WTC11 (cell line): ENCODE measurements at regions not wholly inside any gene's neighbourhood (a gene's known extent, or its start where the extent isn't known, plus 50 kb on each side); places are given as distances from the start of the nearest gene placed in this dataset.

Experiments used
- ATAC-seq: fragments of 200-7000 bp; cut with Tn5 transposase; 2 replicates; pipeline ENCODE4 v1.10.0; 2021; ENCODE audit warnings: mild to moderate bottlenecking, moderate library complexity
- CTCF ChIA-PET: fragments of 300-600 bp; sonication (Branson Sonifier 250); formaldehyde crosslinking; loops from one replicate; lab custom pipeline; 2021; ENCODE audit warnings: antibody characterized with exemption; lab: Charles Lee
- POLR2A ChIA-PET: fragments of 350-600 bp; sonication (Branson Sonifier 250); formaldehyde crosslinking; loops from one replicate; lab custom pipeline; 2021; ENCODE audit warnings: antibody characterized with exemption; lab: Charles Lee
- DNase-seq: peaks from one replicate; pipeline ENCODE4 v3.0.0; 2021; ENCODE audit warnings: low spot score
- H3K27ac Mint-ChIP-seq: 2 replicates; pipeline ENCODE4 v1.8.0; 2021; ENCODE audit warnings: mixed read lengths
- H3K27me3 Mint-ChIP-seq: 2 replicates; pipeline ENCODE4 v1.8.0; 2021; ENCODE audit warnings: low read depth, mild to moderate bottlenecking, moderate library complexity, mixed read lengths
- H3K36me3 Mint-ChIP-seq: 2 replicates; pipeline ENCODE4 v1.8.0; 2021; ENCODE audit warnings: mixed read lengths
- H3K4me1 Mint-ChIP-seq: 2 replicates; pipeline ENCODE4 v1.8.0; 2022; ENCODE audit warnings: mixed read lengths
- H3K4me3 Mint-ChIP-seq: 2 replicates; pipeline ENCODE4 v1.8.0; 2021; ENCODE audit warnings: mild to moderate bottlenecking, moderate library complexity, mixed read lengths
- H3K9me3 Mint-ChIP-seq: 2 replicates; pipeline ENCODE4 v1.8.0; 2021; ENCODE audit warnings: mixed read lengths
- ATF3 ChIP-seq: sonication (generic); formaldehyde crosslinking; conservative IDR thresholded peaks from 2 replicates; pipeline ENCODE4 v1.8.1; 2022; ENCODE audit warnings: mild to moderate bottlenecking, missing genetic modification reagents
- CREB1 ChIP-seq: sonication (generic); formaldehyde crosslinking; IDR thresholded peaks from 2 replicates; pipeline ENCODE4 v1.8.0; 2023; ENCODE audit warnings: mild to moderate bottlenecking, missing genetic modification reagents
- E2F4 ChIP-seq: sonication (generic); formaldehyde crosslinking; IDR thresholded peaks from 2 replicates; pipeline ENCODE4 v1.8.1; 2022; ENCODE audit warnings: low read depth, mild to moderate bottlenecking, moderate library complexity, missing genetic modification reagents, borderline replicate concordance
- E2F5 ChIP-seq: sonication (generic); formaldehyde crosslinking; IDR thresholded peaks from 2 replicates; pipeline ENCODE4 v1.8.1; 2022; ENCODE audit warnings: mild to moderate bottlenecking, moderate library complexity, missing genetic modification reagents
- ETV6 ChIP-seq: sonication (generic); formaldehyde crosslinking; IDR thresholded peaks from 2 replicates; pipeline ENCODE4 v1.8.1; 2022; ENCODE audit warnings: mild to moderate bottlenecking, missing genetic modification reagents
- MAX ChIP-seq: sonication (generic); formaldehyde crosslinking; IDR thresholded peaks from 2 replicates; pipeline ENCODE4 v1.8.0; 2022; ENCODE audit warnings: mild to moderate bottlenecking, missing genetic modification reagents
- MXD4 ChIP-seq: fragments of 250-450 bp; sonication (Bioruptor Pico); IDR thresholded peaks from 2 replicates; pipeline ENCODE4 v1.8.0; 2021; ENCODE audit warnings: mild to moderate bottlenecking, moderate library complexity, borderline replicate concordance
- NFE2L1 ChIP-seq: sonication (generic); formaldehyde crosslinking; IDR thresholded peaks from 2 replicates; pipeline ENCODE4 v1.8.1; 2023; ENCODE audit warnings: missing genetic modification reagents
- OVOL2 ChIP-seq: fragments of 250-450 bp; sonication (Bioruptor Pico); IDR thresholded peaks from 2 replicates; pipeline ENCODE4 v1.9.0; 2021; ENCODE audit warnings: mild to moderate bottlenecking, borderline replicate concordance
- SMAD3 ChIP-seq: sonication (generic); formaldehyde crosslinking; IDR thresholded peaks from 2 replicates; pipeline ENCODE4 v1.8.0; 2022; ENCODE audit warnings: missing genetic modification reagents, mild to moderate bottlenecking, borderline replicate concordance
- SOX15 ChIP-seq: fragments of 250-450 bp; sonication (Bioruptor Pico); IDR thresholded peaks from 2 replicates; pipeline ENCODE4 v1.9.0; 2021; ENCODE audit warnings: mild to moderate bottlenecking
- SP1 ChIP-seq: sonication (generic); formaldehyde crosslinking; conservative IDR thresholded peaks from 2 replicates; pipeline ENCODE4 v1.8.1; 2022; ENCODE audit warnings: missing genetic modification reagents
- STAT6 ChIP-seq: sonication (generic); formaldehyde crosslinking; conservative IDR thresholded peaks from 2 replicates; pipeline ENCODE4 v1.8.1; 2023; ENCODE audit warnings: mild to moderate bottlenecking, low read depth, missing genetic modification reagents, moderate library complexity
- USF1 ChIP-seq: sonication (generic); formaldehyde crosslinking; IDR thresholded peaks from 2 replicates; pipeline ENCODE4 v1.8.0; 2022; ENCODE audit warnings: mild to moderate bottlenecking, missing genetic modification reagents
- ZBTB21 ChIP-seq: sonication (generic); formaldehyde crosslinking; IDR thresholded peaks from 2 replicates; pipeline ENCODE4 v1.8.1; 2023; ENCODE audit warnings: mild to moderate bottlenecking, missing genetic modification reagents, borderline replicate concordance
- ZNF138 ChIP-seq: sonication (generic); formaldehyde crosslinking; conservative IDR thresholded peaks from 2 replicates; pipeline ENCODE4 v1.8.1; 2022; ENCODE audit warnings: mild to moderate bottlenecking, moderate library complexity, missing genetic modification reagents
- ZNF317 ChIP-seq: sonication (generic); formaldehyde crosslinking; IDR thresholded peaks from 2 replicates; pipeline ENCODE4 v1.8.1; 2023; ENCODE audit warnings: low read depth, mild to moderate bottlenecking, moderate library complexity, missing genetic modification reagents, borderline replicate concordance
- ZNF396 ChIP-seq: fragments of 250-450 bp; sonication (Bioruptor Pico); IDR thresholded peaks from 2 replicates; pipeline ENCODE4 v1.8.0; 2021; ENCODE audit warnings: mild to moderate bottlenecking, moderate library complexity, borderline replicate concordance
- ZNF416 ChIP-seq: fragments of 250-450 bp; sonication (Bioruptor Pico); IDR thresholded peaks from 2 replicates; pipeline ENCODE4 v1.9.0; 2021; ENCODE audit warnings: mild to moderate bottlenecking, inconsistent platforms
- ZNF423 ChIP-seq: fragments of 250-450 bp; sonication (Bioruptor Pico); IDR thresholded peaks from 2 replicates; pipeline ENCODE4 v2.1.2; 2022; ENCODE audit warnings: mild to moderate bottlenecking, moderate library complexity
- ZNF671 ChIP-seq: fragments of 250-450 bp; sonication (Bioruptor Pico); IDR thresholded peaks from 2 replicates; pipeline ENCODE4 v1.8.0; 2021; ENCODE audit warnings: mild to moderate bottlenecking
- TF ChIP-seq, protein P1 (sequence below): fragments of 250-450 bp; sonication (Bioruptor Pico); IDR thresholded peaks from 2 replicates; pipeline ENCODE4 v1.9.0; 2021; ENCODE audit warnings: mild to moderate bottlenecking
- TF ChIP-seq, protein P2 (sequence below): sonication (generic); formaldehyde crosslinking; IDR thresholded peaks from 2 replicates; pipeline ENCODE4 v1.8.0; 2023; ENCODE audit warnings: mild to moderate bottlenecking, missing genetic modification reagents

- TF ChIP-seq SMAD3: no peak
These were observed 690.7 kb downstream of the DOK5 start (continued) for GRCh38 chr20:55166063-55166462.

DNA sequence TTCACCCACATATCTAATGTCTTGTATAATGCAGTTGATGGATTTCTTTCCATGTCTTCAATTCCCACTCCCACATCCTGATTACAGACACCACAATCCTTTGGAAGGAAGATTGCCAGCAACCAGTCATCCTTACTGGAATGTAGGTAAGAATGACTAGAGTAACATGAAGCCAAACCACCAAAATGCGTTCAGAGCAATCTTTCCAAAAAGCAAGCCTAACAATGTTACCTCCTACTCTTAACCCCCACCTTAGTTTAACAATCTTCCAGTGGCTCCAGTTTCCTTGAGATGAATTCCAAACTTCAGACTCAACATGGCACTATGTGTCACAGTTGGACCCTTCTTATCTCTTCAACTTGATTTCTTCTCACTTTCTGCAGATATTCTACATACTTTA, 685.6 kb downstream of the DOK5 start:
- Mint-ChIP-seq H3K27me3 (peaks cover 13% of the 10 kb centered on the region), H3K36me3 (peaks cover 80% of the 10 kb centered on the region), H3K27ac (no peak overlapping the region), H3K4me3 (no peak overlapping the region)
- POLR2A ChIA-PET: no interaction called here
- TF ChIP-seq SP1 (no peak), ZNF138 (no peak)
- TF ChIP-seq, all 79 proteins: peak for 0
- CTCF ChIA-PET: no interaction called here
- DNase-seq (no peak), ATAC-seq (no peak)
- Mint-ChIP-seq H3K4me1 (no peaks in the 10 kb centered on the region), H3K9me3 (peaks cover 93% of the 10 kb centered on the region)

GRCh38 chr20:55160037-55160436, 684.6 kb downstream of the DOK5 start:
- Mint-ChIP-seq H3K27me3 (peaks cover 14% of the 10 kb centered on the region), H3K36me3 (peaks cover 81% of the 10 kb centered on the region), H3K4me3 (no peak overlapping the region), H3K9me3 (peaks cover 91% of the 10 kb centered on the region), H3K4me1 (no peaks in the 10 kb centered on the region), H3K27ac (no peak overlapping the region)
- no peak for TF ChIP-seq MAX (CRISPR knock-in tag)
- no peak for TF ChIP-seq ZNF396 (CRISPR knock-in tag)
- TF ChIP-seq ETV6 (CRISPR knock-in tag): no peak
- TF ChIP-seq ATF3: no peak
- no peak for TF ChIP-seq USF1 (CRISPR knock-in tag)
- CTCF ChIA-PET: no interaction called here
- POLR2A ChIA-PET: no interaction called here
- DNase-seq (no peak), ATAC-seq (no peak)

GRCh38 chr20:55159230-55159629, 683.8 kb downstream of the DOK5 start:
- H3K27ac Mint-ChIP-seq: no peak overlapping the region
- CTCF ChIA-PET: no interaction called here
- DNase-seq (no peak), ATAC-seq (no peak)
- no peak overlapping the region for H3K4me3 Mint-ChIP-seq
- POLR2A ChIA-PET: no interaction called here
- no peaks in the 10 kb centered on the region for H3K4me1 Mint-ChIP-seq
- peaks cover 14% of the 10 kb centered on the region for H3K27me3 Mint-ChIP-seq
- H3K9me3 Mint-ChIP-seq: peaks cover 84% of the 10 kb centered on the region
- peaks cover 75% of the 10 kb centered on the region for H3K36me3 Mint-ChIP-seq
- TF ChIP-seq OVOL2 (CRISPR knock-in tag) (no peak), CREB1 (no peak), SOX15 (CRISPR knock-in tag) (no peak), STAT6 (CRISPR knock-in tag) (no peak), MXD4 (CRISPR knock-in tag) (no peak), ZNF671 (no peak), ZNF423 (CRISPR knock-in tag) (no peak), NFE2L1 (no peak), E2F4 (CRISPR knock-in tag) (no peak), E2F5 (CRISPR knock-in tag) (no peak), ZNF416 (CRISPR knock-in tag) (no peak), ZBTB21 (CRISPR knock-in tag) (no peak), ZNF317 (CRISPR knock-in tag) (no peak)
- TF ChIP-seq, protein P1, sequence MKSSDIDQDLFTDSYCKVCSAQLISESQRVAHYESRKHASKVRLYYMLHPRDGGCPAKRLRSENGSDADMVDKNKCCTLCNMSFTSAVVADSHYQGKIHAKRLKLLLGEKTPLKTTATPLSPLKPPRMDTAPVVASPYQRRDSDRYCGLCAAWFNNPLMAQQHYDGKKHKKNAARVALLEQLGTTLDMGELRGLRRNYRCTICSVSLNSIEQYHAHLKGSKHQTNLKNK: no peak
- TF ChIP-seq, protein P2, sequence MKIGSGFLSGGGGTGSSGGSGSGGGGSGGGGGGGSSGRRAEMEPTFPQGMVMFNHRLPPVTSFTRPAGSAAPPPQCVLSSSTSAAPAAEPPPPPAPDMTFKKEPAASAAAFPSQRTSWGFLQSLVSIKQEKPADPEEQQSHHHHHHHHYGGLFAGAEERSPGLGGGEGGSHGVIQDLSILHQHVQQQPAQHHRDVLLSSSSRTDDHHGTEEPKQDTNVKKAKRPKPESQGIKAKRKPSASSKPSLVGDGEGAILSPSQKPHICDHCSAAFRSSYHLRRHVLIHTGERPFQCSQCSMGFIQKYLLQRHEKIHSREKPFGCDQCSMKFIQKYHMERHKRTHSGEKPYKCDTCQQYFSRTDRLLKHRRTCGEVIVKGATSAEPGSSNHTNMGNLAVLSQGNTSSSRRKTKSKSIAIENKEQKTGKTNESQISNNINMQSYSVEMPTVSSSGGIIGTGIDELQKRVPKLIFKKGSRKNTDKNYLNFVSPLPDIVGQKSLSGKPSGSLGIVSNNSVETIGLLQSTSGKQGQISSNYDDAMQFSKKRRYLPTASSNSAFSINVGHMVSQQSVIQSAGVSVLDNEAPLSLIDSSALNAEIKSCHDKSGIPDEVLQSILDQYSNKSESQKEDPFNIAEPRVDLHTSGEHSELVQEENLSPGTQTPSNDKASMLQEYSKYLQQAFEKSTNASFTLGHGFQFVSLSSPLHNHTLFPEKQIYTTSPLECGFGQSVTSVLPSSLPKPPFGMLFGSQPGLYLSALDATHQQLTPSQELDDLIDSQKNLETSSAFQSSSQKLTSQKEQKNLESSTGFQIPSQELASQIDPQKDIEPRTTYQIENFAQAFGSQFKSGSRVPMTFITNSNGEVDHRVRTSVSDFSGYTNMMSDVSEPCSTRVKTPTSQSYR (CRISPR knock-in tag): no peak
